ENCODE measurements at regions not wholly inside any gene's neighbourhood (a gene's known extent, or its start where the extent isn't known, plus 50 kb on each side); places are given as distances from the start of the nearest gene placed in this dataset.

DNA sequence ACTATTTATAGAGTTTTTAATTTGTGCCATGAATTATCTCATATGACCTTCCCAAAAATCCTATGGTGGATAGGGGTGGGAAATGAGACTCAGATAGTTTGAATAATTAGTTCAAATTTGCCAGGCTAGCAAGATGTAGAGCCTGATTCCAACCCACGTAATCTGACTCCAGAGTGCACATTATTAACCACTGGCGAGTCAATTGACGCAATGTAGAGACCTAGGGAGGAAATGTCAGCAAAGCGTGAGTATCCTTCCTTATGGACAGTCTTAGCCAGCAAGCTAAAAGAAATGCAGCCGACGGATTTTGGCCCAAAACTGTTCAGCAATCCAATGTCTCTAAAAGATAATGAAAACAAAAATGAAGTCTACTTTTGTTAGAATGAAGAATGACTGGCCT is 193.3 kb upstream of the KRR1 start:
- no peak for DNase-seq
- WGBS, 2 donors: 73 to 82% methylated on average over 6 of the region's 6 CpGs
- peak; percentile 33 for ATAC-seq

GRCh38 chr12:75704208-75704607 is 192.8 kb upstream of the KRR1 start:
- Histone ChIP-seq H3K27ac (peak overlapping the region in 1 of 4 donors; percentile 28), H3K4me3 (no peak overlapping the region), H3K9me3 (no peaks in the 10 kb centered on the region), H3K27me3 (no peaks in the 10 kb centered on the region), H3K4me1 (peaks cover 24% of the 10 kb centered on the region), H3K36me3 (replicated peaks in 1 of 2; ENCODE audit: insufficient read depth in 1 of 2, low read depth in 2 of 2) (no peaks in the 10 kb centered on the region)
- 17% methylated on average over 3 of the region's 3 CpGs for WGBS, 2 donors
- ATAC-seq (peak; percentile 16), DNase-seq (peak in 1 of 4 donors; percentile 15)
- intact Hi-C loops (cut with DNase I): no loop called here
- TF ChIP-seq POLR2A (IDR thresholded peaks at IDR 0.05): no peak
- TF ChIP-seq, protein P1, sequence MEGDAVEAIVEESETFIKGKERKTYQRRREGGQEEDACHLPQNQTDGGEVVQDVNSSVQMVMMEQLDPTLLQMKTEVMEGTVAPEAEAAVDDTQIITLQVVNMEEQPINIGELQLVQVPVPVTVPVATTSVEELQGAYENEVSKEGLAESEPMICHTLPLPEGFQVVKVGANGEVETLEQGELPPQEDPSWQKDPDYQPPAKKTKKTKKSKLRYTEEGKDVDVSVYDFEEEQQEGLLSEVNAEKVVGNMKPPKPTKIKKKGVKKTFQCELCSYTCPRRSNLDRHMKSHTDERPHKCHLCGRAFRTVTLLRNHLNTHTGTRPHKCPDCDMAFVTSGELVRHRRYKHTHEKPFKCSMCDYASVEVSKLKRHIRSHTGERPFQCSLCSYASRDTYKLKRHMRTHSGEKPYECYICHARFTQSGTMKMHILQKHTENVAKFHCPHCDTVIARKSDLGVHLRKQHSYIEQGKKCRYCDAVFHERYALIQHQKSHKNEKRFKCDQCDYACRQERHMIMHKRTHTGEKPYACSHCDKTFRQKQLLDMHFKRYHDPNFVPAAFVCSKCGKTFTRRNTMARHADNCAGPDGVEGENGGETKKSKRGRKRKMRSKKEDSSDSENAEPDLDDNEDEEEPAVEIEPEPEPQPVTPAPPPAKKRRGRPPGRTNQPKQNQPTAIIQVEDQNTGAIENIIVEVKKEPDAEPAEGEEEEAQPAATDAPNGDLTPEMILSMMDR (IDR thresholded peaks at IDR 0.05): no peak

More for the DNA sequence above, 193.3 kb upstream of the KRR1 start:
- Histone ChIP-seq H3K4me3 (no peak overlapping the region), H3K4me1 (peaks cover 21% of the 10 kb centered on the region), H3K9me3 (no peaks in the 10 kb centered on the region), H3K27me3 (no peaks in the 10 kb centered on the region), H3K27ac (peak overlapping the region in 1 of 4 donors; percentile 28), H3K36me3 (replicated peaks in 1 of 2; ENCODE audit: insufficient read depth in 1 of 2, low read depth in 2 of 2) (no peaks in the 10 kb centered on the region)
- intact Hi-C loops (cut with DNase I): no loop called here
- no peak for TF ChIP-seq POLR2A (IDR thresholded peaks at IDR 0.05)
- TF ChIP-seq, protein P1 (IDR thresholded peaks at IDR 0.05): no peak

- ATAC-seq: no peak
- peaks cover 24% of the 10 kb centered on the region for H3K4me1 ChIP-seq
These were observed 191.7 kb upstream of the KRR1 start for GRCh38 chr12:75703131-75703530.

DNA sequence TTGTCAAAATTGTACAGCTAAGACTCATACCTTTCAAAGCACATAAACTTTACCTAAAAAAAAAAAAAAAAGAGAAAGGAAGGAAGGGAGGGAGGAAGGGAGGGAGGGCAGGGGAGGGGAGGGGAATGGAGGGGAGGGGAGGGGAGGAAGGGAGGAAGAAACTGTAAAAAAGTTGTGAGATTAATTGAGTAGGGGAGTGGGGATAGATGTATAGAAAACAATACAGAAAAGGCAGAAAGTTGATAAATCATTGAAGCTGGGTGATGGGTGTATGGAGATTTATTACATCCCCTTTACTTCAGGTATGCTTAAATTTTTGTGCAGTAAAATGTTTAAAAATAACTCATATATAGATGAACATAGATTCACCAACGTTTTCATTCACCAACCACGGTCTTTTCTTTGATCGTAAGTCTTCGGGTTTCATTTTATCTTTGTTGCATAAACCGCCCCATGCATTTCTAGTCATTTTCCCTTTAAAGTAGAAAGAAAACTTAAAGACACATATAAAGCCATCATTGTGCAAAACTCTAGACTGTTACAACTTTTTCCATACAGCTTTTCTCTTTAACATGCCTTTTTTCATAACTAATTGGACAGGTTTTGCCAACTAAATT is 191.2 kb upstream of the KRR1 start:
- intact Hi-C loops (cut with DNase I): no loop called here
- no peaks in the 10 kb centered on the region for H3K27me3 ChIP-seq
- no peak overlapping the region for H3K27ac ChIP-seq
- ATAC-seq: no peak
- no peak for DNase-seq
- no peak overlapping the region for H3K4me3 ChIP-seq
- H3K4me1 ChIP-seq: peaks cover 24% of the 10 kb centered on the region
- no peaks in the 10 kb centered on the region for H3K36me3 ChIP-seq (replicated peaks in 1 of 2; ENCODE audit: insufficient read depth in 1 of 2, low read depth in 2 of 2)
- no peaks in the 10 kb centered on the region for H3K9me3 ChIP-seq
- 43 to 53% methylated on average over 5 of the region's 5 CpGs for WGBS, 2 donors
- TF ChIP-seq, protein P1 (IDR thresholded peaks at IDR 0.05): no peak
- TF ChIP-seq POLR2A (IDR thresholded peaks at IDR 0.05): no peak

More at GRCh38 chr12:75703131-75703530, 191.7 kb upstream of the KRR1 start:
- no peak for TF ChIP-seq POLR2A (IDR thresholded peaks at IDR 0.05)
- TF ChIP-seq, protein P1 (IDR thresholded peaks at IDR 0.05): no peak
- Histone ChIP-seq H3K36me3 (replicated peaks in 1 of 2; ENCODE audit: insufficient read depth in 1 of 2, low read depth in 2 of 2) (no peaks in the 10 kb centered on the region), H3K4me3 (no peak overlapping the region), H3K27ac (no peak overlapping the region), H3K9me3 (no peaks in the 10 kb centered on the region), H3K27me3 (no peaks in the 10 kb centered on the region)
- no peak for DNase-seq
- intact Hi-C loops (cut with DNase I): no loop called here

- H3K27me3 ChIP-seq: no peaks in the 10 kb centered on the region
- peaks cover 23% of the 10 kb centered on the region for H3K4me1 ChIP-seq
- ATAC-seq (no peak), DNase-seq (no peak)
- no peaks in the 10 kb centered on the region for H3K36me3 ChIP-seq (replicated peaks in 1 of 2; ENCODE audit: insufficient read depth in 1 of 2, low read depth in 2 of 2)
- 94 to 100% methylated on average over 2 of the region's 2 CpGs for WGBS, 2 donors
- no peak overlapping the region for H3K4me3 ChIP-seq
- TF ChIP-seq POLR2A (IDR thresholded peaks at IDR 0.05): no peak
- TF ChIP-seq, protein P1 (IDR thresholded peaks at IDR 0.05): no peak
- intact Hi-C loops (cut with DNase I): no loop called here
- no peaks in the 10 kb centered on the region for H3K9me3 ChIP-seq
- H3K27ac ChIP-seq: no peak overlapping the region
These were observed 190.4 kb upstream of the KRR1 start for GRCh38 chr12:75701859-75702258.

All from body of pancreas (tissue), 4 donors.